Trophoblast cell (in vitro differentiated cells and primary cell): ENCODE measurements at regions not wholly inside any gene's neighbourhood (a gene's known extent, or its start where the extent isn't known, plus 50 kb on each side); places are given as distances from the start of the nearest gene placed in this dataset.

Source experiments
- DNase-seq, 2 donors: peaks; one replicate each; pipeline ENCODE4 v3.0.0-alpha.2; 2016
- H2AFZ ChIP-seq: 2 replicates; pipeline ENCODE4 v1.6.1; 2013; ENCODE audit warnings: low read length, moderate library complexity, mild to moderate bottlenecking; ENCODE audit not compliant: insufficient read depth, poor library complexity
- H2AK5ac ChIP-seq: 2 replicates; pipeline ENCODE4 v1.6.1; 2013; ENCODE audit warnings: mild to moderate bottlenecking, low read length
- H2BK120ac ChIP-seq: 2 replicates; pipeline ENCODE4 v1.6.1; 2013; ENCODE audit warnings: low read length, mild to moderate bottlenecking, moderate library complexity; ENCODE audit not compliant: insufficient read depth, poor library complexity
- H2BK12ac ChIP-seq: 2 replicates; pipeline ENCODE4 v1.6.1; 2013; ENCODE audit warnings: mild to moderate bottlenecking, low read length, moderate library complexity
- H2BK5ac ChIP-seq: 2 replicates; pipeline ENCODE4 v1.6.1; 2013; ENCODE audit warnings: low read length, low read depth, moderate library complexity, mild to moderate bottlenecking; ENCODE audit not compliant: poor library complexity
- H3K14ac ChIP-seq: 2 replicates; pipeline ENCODE4 v1.6.1; 2013; ENCODE audit warnings: mild to moderate bottlenecking, low read length
- H3K18ac ChIP-seq: 2 replicates; pipeline ENCODE4 v1.6.1; 2013; ENCODE audit warnings: mild to moderate bottlenecking, low read length
- H3K23ac ChIP-seq: 2 replicates; pipeline ENCODE4 v1.6.1; 2013; ENCODE audit warnings: low read length
- H3K27ac ChIP-seq: 2 replicates; pipeline ENCODE4 v1.5.1; 2013; ENCODE audit warnings: low read depth, mild to moderate bottlenecking, inconsistent platforms, low read length, moderate library complexity
- H3K27me3 ChIP-seq: 2 replicates; pipeline ENCODE4 v1.6.1; 2013; ENCODE audit warnings: inconsistent platforms, mild to moderate bottlenecking, low read length, moderate library complexity; ENCODE audit not compliant: insufficient read depth
- H3K36me3 ChIP-seq, 2 experiments: 1 replicate in 1 of 2; 2 replicates in 1 of 2; pipeline ENCODE4 v1.6.1; 2013; ENCODE audit warnings: low read length in 2 of 2, mild to moderate bottlenecking in 2 of 2, moderate library complexity in 1 of 2; ENCODE audit not compliant: insufficient read depth in 2 of 2, control insufficient read depth in 1 of 2
- H3K4ac ChIP-seq: 2 replicates; pipeline ENCODE4 v1.6.1; 2013; ENCODE audit warnings: low read depth, mild to moderate bottlenecking, low read length, moderate library complexity
- H3K4me1 ChIP-seq, 2 experiments: 1 replicate in 1 of 2; 2 replicates in 1 of 2; pipeline ENCODE4 v1.6.1; 2013; ENCODE audit warnings: low read length in 2 of 2, mild to moderate bottlenecking in 2 of 2, moderate library complexity in 1 of 2; ENCODE audit not compliant: insufficient read depth in 2 of 2, control insufficient read depth in 1 of 2
- H3K4me2 ChIP-seq: 2 replicates; pipeline ENCODE4 v1.6.1; 2013; ENCODE audit warnings: inconsistent platforms, mild to moderate bottlenecking, low read length, moderate library complexity
- H3K4me3 ChIP-seq: 2 replicates; pipeline ENCODE4 v1.5.1; 2013; ENCODE audit warnings: mild to moderate bottlenecking, low read depth, low read length, inconsistent platforms
- H3K79me1 ChIP-seq: one replicate; pipeline ENCODE4 v1.6.1; 2013; ENCODE audit warnings: low read length
- H3K79me2 ChIP-seq: 2 replicates; pipeline ENCODE4 v1.6.1; 2013; ENCODE audit warnings: low read length, mild to moderate bottlenecking; ENCODE audit not compliant: control insufficient read depth, insufficient read depth, poor library complexity
- H3K9ac ChIP-seq: 2 replicates; pipeline ENCODE4 v1.6.1; 2013; ENCODE audit warnings: mild to moderate bottlenecking, low read length
- H3K9me3 ChIP-seq: 2 replicates; pipeline ENCODE4 v1.6.1; 2013; ENCODE audit warnings: low read depth, mild to moderate bottlenecking, control low read depth, inconsistent platforms, low read length; ENCODE audit not compliant: insufficient read depth
- H4K12ac ChIP-seq: 2 replicates; pipeline ENCODE4 v1.6.1; 2013; ENCODE audit warnings: low read depth, mild to moderate bottlenecking, low read length, moderate library complexity
- H4K8ac ChIP-seq: 2 replicates; pipeline ENCODE4 v1.6.1; 2013; ENCODE audit warnings: low read depth, mild to moderate bottlenecking, low read length, moderate library complexity
- H4K91ac ChIP-seq: one replicate; pipeline ENCODE4 v1.6.1; 2013; ENCODE audit warnings: low read depth, mild to moderate bottlenecking, low read length, moderate library complexity
- WGBS: extraction: QIAGEN DNeasy Blood & Tissue Kit; methylation state at CpG from one replicate; pipeline ENCODE4 v1.1.7; 2013; ENCODE audit warnings: missing lambda C conversion rate; ENCODE audit not compliant: insufficient read length, insufficient coverage; ENCODE audit errors: extremely low coverage; 5-methylcytosine and 5-hydroxymethylcytosine counted together

DNA sequence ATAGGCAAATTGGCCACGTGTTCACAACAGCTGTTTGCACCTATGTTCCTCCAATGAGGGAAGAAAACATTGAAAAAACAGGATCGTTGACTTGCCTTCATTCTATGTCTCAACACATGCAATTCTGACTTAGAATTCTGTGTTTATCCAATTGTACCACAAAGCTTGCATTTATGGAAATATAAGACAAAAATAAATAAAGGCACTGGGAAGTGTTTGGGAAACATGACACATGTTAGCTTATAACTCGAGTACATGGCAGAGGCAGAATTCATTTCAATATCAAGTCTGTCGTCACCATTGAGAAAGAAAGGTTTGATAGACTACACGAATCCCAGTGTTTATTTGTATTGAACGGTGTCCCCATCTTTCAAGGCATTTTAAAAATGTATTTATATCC lies 291.2 kb downstream of the AHR start:
- H3K18ac ChIP-seq: no peak overlapping the region
- no peak overlapping the region for H3K14ac ChIP-seq
- H3K9ac ChIP-seq: no peak overlapping the region
- H3K36me3 ChIP-seq: no peaks in the 10 kb centered on the region
- no peak overlapping the region for H2BK120ac ChIP-seq
- H3K79me2 ChIP-seq: no peaks in the 10 kb centered on the region
- H2AFZ ChIP-seq: no peak overlapping the region
- H3K4me1 ChIP-seq: no peaks in the 10 kb centered on the region
- no peaks in the 10 kb centered on the region for H3K9me3 ChIP-seq
- H3K4me3 ChIP-seq: no peak overlapping the region
- DNase-seq: no peak
- no peak overlapping the region for H2AK5ac ChIP-seq
- H3K4ac ChIP-seq: no peak overlapping the region
- WGBS: no CpG with 5 or more reads among the region's 6 CpGs
- H3K27me3 ChIP-seq: no peaks in the 10 kb centered on the region
- no peak overlapping the region for H3K23ac ChIP-seq
- no peak overlapping the region for H2BK5ac ChIP-seq
- no peak overlapping the region for H4K12ac ChIP-seq
- H2BK12ac ChIP-seq: no peak overlapping the region
- H3K27ac ChIP-seq: no peak overlapping the region
- H4K8ac ChIP-seq: no peak overlapping the region
- no peak overlapping the region for H3K4me2 ChIP-seq
- H3K79me1 ChIP-seq: no peaks in the 10 kb centered on the region
- no peak overlapping the region for H4K91ac ChIP-seq

DNA sequence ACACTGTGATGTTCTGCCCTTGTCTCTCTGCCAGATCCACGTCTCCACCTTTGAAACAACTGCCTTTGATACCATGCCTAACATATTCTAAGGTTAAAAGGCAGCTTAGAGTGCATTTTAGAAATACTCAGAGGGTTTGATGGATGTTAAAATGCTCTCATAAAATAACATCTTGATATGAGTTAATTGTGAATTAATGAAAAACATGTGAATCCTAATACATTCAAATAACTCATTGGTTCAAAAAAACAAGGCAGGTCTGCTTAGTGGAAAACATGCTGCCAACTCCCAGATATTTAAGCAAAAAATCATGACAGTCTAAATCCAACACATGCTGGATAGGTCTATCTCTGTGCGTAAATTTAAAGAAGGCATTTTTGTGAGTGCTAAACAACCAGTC lies 291.8 kb downstream of the AHR start:
- Histone ChIP-seq H3K9ac (no peak overlapping the region), H3K27ac (no peak overlapping the region), H3K79me1 (no peaks in the 10 kb centered on the region), H3K18ac (no peak overlapping the region), H2AK5ac (no peak overlapping the region), H3K79me2 (no peaks in the 10 kb centered on the region), H3K4me3 (no peak overlapping the region), H3K27me3 (no peaks in the 10 kb centered on the region), H3K4ac (no peak overlapping the region), H3K4me1 (no peaks in the 10 kb centered on the region), H3K23ac (no peak overlapping the region), H2BK120ac (no peak overlapping the region), H3K14ac (no peak overlapping the region), H4K12ac (no peak overlapping the region), H2AFZ (no peak overlapping the region), H2BK5ac (no peak overlapping the region), H4K8ac (no peak overlapping the region), H2BK12ac (no peak overlapping the region), H4K91ac (no peak overlapping the region), H3K36me3 (no peaks in the 10 kb centered on the region), H3K4me2 (no peak overlapping the region), H3K9me3 (no peaks in the 10 kb centered on the region)
- no peak for DNase-seq
- no CpG with 5 or more reads among the region's 2 CpGs for WGBS

DNA sequence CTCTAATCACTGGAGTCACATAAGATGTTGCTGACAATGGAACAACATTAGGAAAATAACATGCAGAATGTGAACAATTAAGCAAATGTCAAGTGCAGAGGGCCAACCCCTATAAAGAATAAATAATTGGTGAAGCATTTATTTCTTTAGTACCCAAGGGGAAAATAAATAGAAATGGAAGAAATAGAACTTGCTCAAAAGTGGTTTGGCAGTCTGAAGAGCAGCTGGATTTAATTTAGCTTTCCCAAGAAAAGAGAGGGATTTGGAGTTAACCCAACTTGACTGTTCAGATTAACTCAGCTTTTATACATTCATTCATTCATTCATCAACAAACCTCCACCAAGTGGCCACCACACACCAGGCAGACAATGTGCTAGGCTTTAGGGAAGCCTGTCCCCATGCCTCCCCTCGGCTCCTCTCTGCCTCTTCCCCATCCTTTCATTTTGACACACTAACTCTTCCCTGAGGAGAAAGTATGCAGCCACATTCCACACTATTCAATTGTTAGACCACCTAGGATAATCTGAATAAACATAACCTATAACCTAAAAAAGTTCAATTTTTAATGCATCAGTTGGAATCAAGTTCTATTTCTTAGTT lies 295.5 kb downstream of the AHR start:
- Histone ChIP-seq H3K79me1 (no peaks in the 10 kb centered on the region), H4K12ac (no peak overlapping the region), H2AFZ (no peak overlapping the region), H2AK5ac (no peak overlapping the region), H3K4me3 (no peak overlapping the region), H4K91ac (no peak overlapping the region), H3K27ac (no peak overlapping the region), H3K27me3 (no peaks in the 10 kb centered on the region), H3K4ac (no peak overlapping the region), H3K4me1 (no peaks in the 10 kb centered on the region), H3K36me3 (no peaks in the 10 kb centered on the region), H3K23ac (no peak overlapping the region), H2BK120ac (no peak overlapping the region), H2BK12ac (no peak overlapping the region), H4K8ac (no peak overlapping the region), H3K79me2 (no peaks in the 10 kb centered on the region), H3K14ac (no peak overlapping the region), H3K9me3 (no peaks in the 10 kb centered on the region), H2BK5ac (no peak overlapping the region), H3K4me2 (no peak overlapping the region), H3K9ac (no peak overlapping the region), H3K18ac (no peak overlapping the region)
- DNase-seq: no peak
- WGBS: no CpG with 5 or more reads among the region's 1 CpG

DNA sequence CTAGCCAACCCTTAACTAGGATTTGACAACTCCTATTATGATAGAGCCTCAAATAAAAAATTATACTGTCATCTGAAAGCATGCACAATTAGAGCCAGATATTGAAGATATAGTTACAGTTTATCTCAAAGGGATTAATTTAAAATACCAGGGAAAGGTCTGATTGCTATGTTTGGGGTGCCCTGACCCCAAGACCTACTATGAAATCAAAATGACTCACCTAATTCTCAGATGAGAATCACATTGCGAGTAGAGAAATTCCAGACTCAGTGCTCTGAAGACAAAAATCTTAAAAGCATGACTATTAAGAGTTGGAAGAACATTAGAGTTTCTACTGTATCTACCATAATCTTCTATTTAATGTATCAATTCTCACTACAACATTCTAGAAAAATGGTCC lies 297.1 kb downstream of the AHR start:
- H3K9ac ChIP-seq: no peak overlapping the region
- DNase-seq: no peak
- no CpG with 5 or more reads among the region's 1 CpG for whole genome bisulfite sequencing
- H2AFZ ChIP-seq: no peak overlapping the region
- H4K91ac ChIP-seq: no peak overlapping the region
- no peak overlapping the region for H2BK12ac ChIP-seq
- H3K4me1 ChIP-seq: no peaks in the 10 kb centered on the region
- H3K9me3 ChIP-seq: no peaks in the 10 kb centered on the region
- H3K18ac ChIP-seq: no peak overlapping the region
- no peak overlapping the region for H3K4me3 ChIP-seq
- no peaks in the 10 kb centered on the region for H3K79me1 ChIP-seq
- no peak overlapping the region for H4K12ac ChIP-seq
- no peak overlapping the region for H3K23ac ChIP-seq
- no peak overlapping the region for H3K27ac ChIP-seq
- H3K27me3 ChIP-seq: no peaks in the 10 kb centered on the region
- H3K36me3 ChIP-seq: no peaks in the 10 kb centered on the region
- no peak overlapping the region for H3K4me2 ChIP-seq
- no peak overlapping the region for H3K4ac ChIP-seq
- no peak overlapping the region for H4K8ac ChIP-seq
- H2BK120ac ChIP-seq: no peak overlapping the region
- H3K14ac ChIP-seq: no peak overlapping the region
- no peak overlapping the region for H2BK5ac ChIP-seq
- no peak overlapping the region for H2AK5ac ChIP-seq
- H3K79me2 ChIP-seq: no peaks in the 10 kb centered on the region
